Nephron (organoid): ENCODE measurements at regions not wholly inside any gene's neighbourhood (a gene's known extent, or its start where the extent isn't known, plus 50 kb on each side); places are given as distances from the start of the nearest gene placed in this dataset.

Source experiments
- H3K27ac Mint-ChIP-seq, 3 experiments: 2 replicates each; pipeline ENCODE4 v1.8.0; 2020; ENCODE audit warnings: mixed read lengths in 3 of 3, mild to moderate bottlenecking in 2 of 3, moderate library complexity in 1 of 3
- H3K27me3 Mint-ChIP-seq: 2 replicates; pipeline ENCODE4 v1.8.0; 2021; ENCODE audit warnings: low read depth, mild to moderate bottlenecking, moderate library complexity, mixed read lengths
- H3K36me3 Mint-ChIP-seq: 2 replicates; pipeline ENCODE4 v1.8.0; 2020; ENCODE audit warnings: low read depth, mixed read lengths
- H3K4me1 Mint-ChIP-seq: 2 replicates; pipeline ENCODE4 v1.8.0; 2020; ENCODE audit warnings: mixed read lengths
- H3K4me3 Mint-ChIP-seq, 3 experiments: 2 replicates each; pipeline ENCODE4 v1.8.0; 2020; ENCODE audit warnings: mild to moderate bottlenecking in 3 of 3, mixed read lengths in 3 of 3, moderate library complexity in 2 of 3
- H3K9me3 Mint-ChIP-seq: 2 replicates; pipeline ENCODE4 v1.8.0; 2020; ENCODE audit warnings: mixed read lengths
- CTCF ChIP-seq, 3 experiments: fragments of 200-600 bp; sonication (generic); IDR thresholded peaks; one replicate each; pipeline ENCODE4 v1.5.0; 2021; ENCODE audit warnings: antibody characterized with exemption in 3 of 3; ENCODE audit not compliant: unreplicated experiment in 3 of 3

DNA sequence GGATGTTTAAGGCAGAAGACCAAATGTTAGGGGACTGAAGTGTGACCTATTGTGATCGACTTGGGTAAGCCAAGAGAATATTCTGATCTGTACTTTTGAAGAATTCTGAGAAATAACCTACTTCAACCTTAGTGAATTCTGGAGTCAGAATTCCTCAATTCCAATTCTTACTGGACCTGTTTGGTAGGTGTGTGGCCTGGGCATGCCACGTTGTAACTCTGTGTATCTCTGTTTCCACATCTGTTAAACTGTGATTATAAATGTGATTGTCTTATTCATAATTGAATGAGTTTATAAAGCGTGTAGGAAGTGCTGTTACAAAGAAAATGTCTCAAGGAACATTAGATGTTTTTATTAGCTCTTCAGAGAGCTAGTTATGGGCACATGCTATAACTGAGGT is 64.5 kb downstream of the TUSC1 start:
- Mint-ChIP-seq H3K27me3 (no peaks in the 10 kb centered on the region), H3K27ac (no peak overlapping the region), H3K4me3 (no peak overlapping the region), H3K9me3 (no peaks in the 10 kb centered on the region), H3K36me3 (no peaks in the 10 kb centered on the region), H3K4me1 (no peaks in the 10 kb centered on the region)
- no peak for TF ChIP-seq CTCF (IDR thresholded peaks at IDR 0.05; ENCODE audit: unreplicated experiment in 3 of 3)

DNA sequence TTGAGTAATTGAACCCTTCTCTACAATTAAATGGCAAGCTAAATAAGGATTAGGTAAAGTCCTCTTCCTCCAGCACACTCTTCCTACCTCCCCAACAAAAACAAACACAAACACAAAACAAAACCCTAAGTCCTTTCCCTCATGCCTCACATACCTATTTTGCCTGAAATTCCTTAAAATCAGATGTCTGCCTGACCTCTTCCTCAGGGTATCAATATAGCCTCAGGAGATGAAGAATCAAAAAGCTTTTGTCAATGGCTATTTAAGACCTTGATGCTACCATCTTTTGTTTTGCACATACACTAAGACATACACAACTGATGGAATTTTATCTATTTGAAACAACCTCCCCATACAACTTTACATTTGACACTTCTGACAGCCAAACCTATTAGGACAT is 75.1 kb downstream of the TUSC1 start:
- H3K4me3 Mint-ChIP-seq: no peak overlapping the region

GRCh38 chr9:25602400-25603044 is 75.7 kb downstream of the TUSC1 start:
- TF ChIP-seq CTCF (IDR thresholded peaks at IDR 0.05; ENCODE audit: unreplicated experiment in 3 of 3): no peak
- Mint-ChIP-seq H3K27me3 (no peaks in the 10 kb centered on the region), H3K9me3 (no peaks in the 10 kb centered on the region)

More for the DNA sequence above, 75.1 kb downstream of the TUSC1 start:
- no peak overlapping the region for H3K27ac Mint-ChIP-seq
- no peaks in the 10 kb centered on the region for H3K27me3 Mint-ChIP-seq
- no peak for TF ChIP-seq CTCF (IDR thresholded peaks at IDR 0.05; ENCODE audit: unreplicated experiment in 3 of 3)
- no peaks in the 10 kb centered on the region for H3K36me3 Mint-ChIP-seq
- H3K4me1 Mint-ChIP-seq: peaks cover 5% of the 10 kb centered on the region
- no peaks in the 10 kb centered on the region for H3K9me3 Mint-ChIP-seq

GRCh38 chr9:25600501-25600900 is 77.7 kb downstream of the TUSC1 start:
- Mint-ChIP-seq H3K36me3 (peaks cover 3% of the 10 kb centered on the region), H3K4me1 (peaks cover 5% of the 10 kb centered on the region), H3K27ac (no peak overlapping the region), H3K4me3 (no peak overlapping the region), H3K27me3 (no peaks in the 10 kb centered on the region), H3K9me3 (peaks cover 8% of the 10 kb centered on the region)
- no peak for TF ChIP-seq CTCF (IDR thresholded peaks at IDR 0.05; ENCODE audit: unreplicated experiment in 3 of 3)

More at GRCh38 chr9:25602400-25603044, 75.7 kb downstream of the TUSC1 start:
- H3K27ac Mint-ChIP-seq: peak overlapping the region in 2 of 3 experiments; percentile 17 to 87
- H3K36me3 Mint-ChIP-seq: no peaks in the 10 kb centered on the region
- no peak overlapping the region for H3K4me3 Mint-ChIP-seq
- peaks cover 5% of the 10 kb centered on the region for H3K4me1 Mint-ChIP-seq

DNA sequence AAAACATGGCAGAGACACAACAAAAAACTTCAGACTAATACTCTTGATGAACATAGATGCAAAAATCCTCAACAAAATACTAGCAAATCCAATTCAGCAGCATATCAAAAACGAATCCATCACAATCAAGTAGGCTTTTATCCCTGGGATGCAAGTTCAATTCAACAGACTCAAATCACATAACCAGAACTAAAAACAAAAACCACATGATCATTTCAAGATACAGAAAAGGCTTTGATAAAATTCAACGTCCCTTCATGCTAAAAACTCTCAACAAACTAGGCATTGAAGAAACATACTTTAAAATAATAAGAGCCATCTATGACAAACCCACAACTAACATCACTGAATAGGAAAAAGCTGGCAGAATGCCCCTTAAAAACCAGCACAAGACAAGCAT is 93.6 kb downstream of the TUSC1 start:
- no peak overlapping the region for H3K4me3 Mint-ChIP-seq
- no peak overlapping the region for H3K27ac Mint-ChIP-seq
- H3K4me1 Mint-ChIP-seq: no peaks in the 10 kb centered on the region
- no peaks in the 10 kb centered on the region for H3K36me3 Mint-ChIP-seq
- H3K27me3 Mint-ChIP-seq: no peaks in the 10 kb centered on the region
- TF ChIP-seq CTCF (IDR thresholded peaks at IDR 0.05; ENCODE audit: unreplicated experiment in 3 of 3): no peak
- H3K9me3 Mint-ChIP-seq: peaks cover 11% of the 10 kb centered on the region

GRCh38 chr9:25573281-25573680 is 105.0 kb downstream of the TUSC1 start:
- H3K4me1 Mint-ChIP-seq: peaks cover 2% of the 10 kb centered on the region
- H3K27me3 Mint-ChIP-seq: no peaks in the 10 kb centered on the region
- H3K4me3 Mint-ChIP-seq: no peak overlapping the region
- TF ChIP-seq CTCF (IDR thresholded peaks at IDR 0.05; ENCODE audit: unreplicated experiment in 3 of 3): no peak
- no peak overlapping the region for H3K27ac Mint-ChIP-seq
- no peaks in the 10 kb centered on the region for H3K36me3 Mint-ChIP-seq
- H3K9me3 Mint-ChIP-seq: no peaks in the 10 kb centered on the region
